ENCODE measurements at regions not wholly inside any gene's neighbourhood (a gene's known extent, or its start where the extent isn't known, plus 50 kb on each side); places are given as distances from the start of the nearest gene placed in this dataset.

DNA sequence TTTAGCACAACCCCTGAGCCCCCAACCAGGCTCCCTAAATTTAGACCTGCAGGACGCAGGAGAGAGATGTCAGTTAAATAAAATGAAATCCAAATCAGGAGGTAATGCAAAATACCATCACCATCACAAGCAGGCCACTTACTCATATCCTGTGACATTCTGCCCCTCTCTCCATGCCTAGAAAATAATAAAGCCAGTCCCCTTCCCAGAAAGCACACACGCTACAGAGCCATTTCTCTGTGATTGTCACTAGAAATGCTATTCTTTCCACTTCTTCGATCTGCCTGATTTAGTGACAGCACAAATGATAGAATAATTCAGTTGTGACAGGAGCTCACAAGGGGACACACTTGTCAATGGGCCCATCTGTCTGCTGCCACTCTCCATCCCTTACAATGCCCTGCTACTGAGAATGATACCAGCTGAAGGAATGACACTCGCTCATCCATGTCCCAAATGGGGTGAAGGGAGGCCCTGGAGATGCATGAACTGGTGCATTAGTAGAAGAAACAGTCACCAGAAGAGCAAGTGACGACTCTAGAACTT is 272.1 kb downstream of the SP3 start:
- no peak overlapping the region for H3K9ac ChIP-seq
- no peaks in the 10 kb centered on the region for H3K4me1 ChIP-seq
- Mint-ChIP-seq H3K27me3 (ENCODE audit: insufficient read depth, low read depth) (peaks cover 3% of the 10 kb centered on the region), H3K4me3 (no peak overlapping the region), H3K36me3 (peaks cover 2% of the 10 kb centered on the region), H3K4me1 (peaks cover 7% of the 10 kb centered on the region), H3K27ac (no peak overlapping the region), H3K9me3 (no peaks in the 10 kb centered on the region)
- no peak overlapping the region for H2AFZ ChIP-seq (replicated peaks)
- no peaks in the 10 kb centered on the region for H3K27me3 ChIP-seq
- H3K36me3 ChIP-seq, result no peaks in the 10 kb centered on the region
- H3K4me2 ChIP-seq, result no peak overlapping the region
- no peak overlapping the region for H3K27ac ChIP-seq
- H3K4me3 ChIP-seq, result no peak overlapping the region
- H3K79me2 ChIP-seq (ENCODE audit: low read depth), result no peaks in the 10 kb centered on the region
- H4K20me1 ChIP-seq (ENCODE audit: low read depth), result no peaks in the 10 kb centered on the region
- H3K9me3 ChIP-seq (ENCODE audit: low read depth), result no peaks in the 10 kb centered on the region
- DNase-seq (ENCODE audit: low spot score), result no peak
- H3F3A ChIP-seq (ENCODE audit: low read depth), result no peaks in the 10 kb centered on the region
- TF ChIP-seq EZH2 (IDR thresholded peaks at IDR 0.05), result no peak
- no peak for TF ChIP-seq EZH2phosphoT487 (IDR thresholded peaks at IDR 0.05)
- no peak for TF ChIP-seq CTCF (IDR thresholded peaks at IDR 0.05)

GRCh38 chr2:173696274-173696673 is 268.9 kb downstream of the SP3 start:
- Mint-ChIP-seq H3K36me3 (peaks cover 2% of the 10 kb centered on the region), H3K4me3 (no peak overlapping the region), H3K9me3 (no peaks in the 10 kb centered on the region), H3K27ac (no peak overlapping the region), H3K27me3 (ENCODE audit: insufficient read depth, low read depth) (peaks cover 3% of the 10 kb centered on the region), H3K4me1 (no peaks in the 10 kb centered on the region)
- Histone ChIP-seq H3K27me3 (no peaks in the 10 kb centered on the region), H4K20me1 (ENCODE audit: low read depth) (no peaks in the 10 kb centered on the region), H3K27ac (no peak overlapping the region), H3K9me3 (ENCODE audit: low read depth) (no peaks in the 10 kb centered on the region), H3K4me1 (no peaks in the 10 kb centered on the region), H3K4me3 (no peak overlapping the region), H3K9ac (no peak overlapping the region), H3F3A (ENCODE audit: low read depth) (no peaks in the 10 kb centered on the region), H3K4me2 (no peak overlapping the region), H2AFZ (replicated peaks) (no peak overlapping the region), H3K79me2 (ENCODE audit: low read depth) (no peaks in the 10 kb centered on the region), H3K36me3 (no peaks in the 10 kb centered on the region)
- TF ChIP-seq CTCF (IDR thresholded peaks at IDR 0.05) (no peak), EZH2phosphoT487 (IDR thresholded peaks at IDR 0.05) (no peak), EZH2 (IDR thresholded peaks at IDR 0.05) (no peak)
- no peak for DNase-seq (ENCODE audit: low spot score)

DNA sequence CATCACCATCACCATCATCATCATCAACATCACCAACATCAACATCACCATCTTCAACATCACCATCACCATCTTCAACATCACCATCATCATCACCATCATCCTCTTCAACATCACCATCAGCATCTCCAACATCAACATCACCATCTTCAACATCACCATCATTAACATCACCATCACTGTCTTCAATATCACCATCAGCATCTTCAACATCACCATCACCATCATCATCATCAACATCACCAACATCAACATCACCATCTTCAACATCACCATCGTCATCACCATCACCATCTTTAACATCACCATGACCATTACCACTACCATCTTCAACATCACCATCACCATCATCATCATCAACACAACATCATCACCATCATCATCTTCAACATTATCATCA is 267.2 kb downstream of the SP3 start:
- no peak overlapping the region for H3K27ac Mint-ChIP-seq
- H3K4me3 ChIP-seq, result no peak overlapping the region

More for the DNA sequence above, 267.2 kb downstream of the SP3 start:
- no peak for DNase-seq (ENCODE audit: low spot score)
- no peaks in the 10 kb centered on the region for H3K9me3 ChIP-seq (ENCODE audit: low read depth)
- H3K27ac ChIP-seq, result no peak overlapping the region
- no peak overlapping the region for H3K4me2 ChIP-seq
- H3K36me3 Mint-ChIP-seq, result peaks cover 2% of the 10 kb centered on the region
- TF ChIP-seq EZH2 (IDR thresholded peaks at IDR 0.05) (no peak), CTCF (IDR thresholded peaks at IDR 0.05) (no peak), EZH2phosphoT487 (IDR thresholded peaks at IDR 0.05) (no peak)
- no peaks in the 10 kb centered on the region for H3K4me1 Mint-ChIP-seq
- no peaks in the 10 kb centered on the region for H3K79me2 ChIP-seq (ENCODE audit: low read depth)
- no peak overlapping the region for H2AFZ ChIP-seq (replicated peaks)
- no peaks in the 10 kb centered on the region for H3F3A ChIP-seq (ENCODE audit: low read depth)
- H3K9me3 Mint-ChIP-seq, result no peaks in the 10 kb centered on the region
- H3K36me3 ChIP-seq, result no peaks in the 10 kb centered on the region
- no peaks in the 10 kb centered on the region for H3K4me1 ChIP-seq
- no peak overlapping the region for H3K4me3 Mint-ChIP-seq
- no peaks in the 10 kb centered on the region for H3K27me3 ChIP-seq
- no peaks in the 10 kb centered on the region for H4K20me1 ChIP-seq (ENCODE audit: low read depth)
- H3K27me3 Mint-ChIP-seq (ENCODE audit: insufficient read depth, low read depth), result no peaks in the 10 kb centered on the region
- H3K9ac ChIP-seq, result no peak overlapping the region

Measured in neural progenitor cell (in vitro differentiated cells).